Spinal cord (tissue), 9 donors: ENCODE measurements at regions not wholly inside any gene's neighbourhood (a gene's known extent, or its start where the extent isn't known, plus 50 kb on each side); places are given as distances from the start of the nearest gene placed in this dataset.

Experiments
- DNase-seq, 6 donors: peaks; one replicate each; pipeline versions ENCODE4 v3.0.0 to v3.0.0-alpha.2; 2013 to 2015; ENCODE audit warnings: low spot score in 6 of 6, low read depth in 4 of 6
- H3K27ac ChIP-seq: one replicate; pipeline ENCODE4 v1.5.1; 2013; ENCODE audit warnings: low read depth, low read length, control low read depth
- H3K27me3 ChIP-seq: one replicate; pipeline ENCODE4 v1.6.1; 2013; ENCODE audit warnings: low read length; ENCODE audit not compliant: control insufficient read depth, insufficient read depth
- H3K36me3 ChIP-seq: one replicate; pipeline ENCODE4 v1.6.1; 2013; ENCODE audit warnings: low read length; ENCODE audit not compliant: control insufficient read depth, insufficient read depth
- H3K4me1 ChIP-seq: one replicate; pipeline ENCODE4 v1.6.1; 2013; ENCODE audit warnings: low read length; ENCODE audit not compliant: control insufficient read depth, insufficient read depth
- H3K4me3 ChIP-seq: one replicate; pipeline ENCODE4 v1.5.1; 2013; ENCODE audit warnings: low read depth, low read length, control low read depth
- H3K9me3 ChIP-seq: one replicate; pipeline ENCODE4 v1.6.1; 2013; ENCODE audit warnings: low read length; ENCODE audit not compliant: control insufficient read depth, insufficient read depth
- WGBS: methylation state at CpG from one replicate; pipeline ENCODE4 v1.1.5; 2013; ENCODE audit warnings: missing lambda C conversion rate; ENCODE audit not compliant: insufficient coverage; 5-methylcytosine and 5-hydroxymethylcytosine counted together
- donor health status: healthy.

DNA sequence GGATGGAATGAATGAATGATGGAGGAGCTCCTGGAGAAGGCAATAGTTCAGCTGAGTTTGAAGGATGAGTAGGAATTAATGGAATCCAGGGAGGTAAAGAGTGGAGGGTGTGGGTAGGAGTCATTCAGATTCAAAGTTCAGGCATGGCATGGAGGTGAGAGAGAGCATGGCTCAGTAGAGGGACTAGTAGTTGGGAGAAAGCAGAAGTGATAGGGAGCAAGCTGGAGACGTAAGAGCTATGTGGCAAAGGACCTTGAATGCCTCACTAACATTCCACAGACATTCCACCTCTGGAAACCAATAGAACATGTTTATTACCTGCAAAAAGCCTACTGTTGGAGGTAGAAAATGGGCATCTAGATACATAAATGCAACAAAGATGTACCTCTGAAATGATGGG lies 170.1 kb downstream of the HAUS1 start:
- WGBS: no CpG with 5 or more reads among the region's 1 CpG
- Histone ChIP-seq H3K4me3 (no peak overlapping the region), H3K27me3 (no peaks in the 10 kb centered on the region), H3K4me1 (no peaks in the 10 kb centered on the region), H3K36me3 (no peaks in the 10 kb centered on the region), H3K27ac (no peak overlapping the region), H3K9me3 (no peaks in the 10 kb centered on the region)
- DNase-seq: no peak

GRCh38 chr18:46275370-46275769 lies 171.2 kb downstream of the HAUS1 start:
- Histone ChIP-seq H3K4me3 (no peak overlapping the region), H3K4me1 (no peaks in the 10 kb centered on the region), H3K36me3 (no peaks in the 10 kb centered on the region), H3K27me3 (no peaks in the 10 kb centered on the region), H3K9me3 (no peaks in the 10 kb centered on the region), H3K27ac (no peak overlapping the region)
- WGBS: 65% methylated on average over 4 of the region's 4 CpGs
- no peak for DNase-seq

DNA sequence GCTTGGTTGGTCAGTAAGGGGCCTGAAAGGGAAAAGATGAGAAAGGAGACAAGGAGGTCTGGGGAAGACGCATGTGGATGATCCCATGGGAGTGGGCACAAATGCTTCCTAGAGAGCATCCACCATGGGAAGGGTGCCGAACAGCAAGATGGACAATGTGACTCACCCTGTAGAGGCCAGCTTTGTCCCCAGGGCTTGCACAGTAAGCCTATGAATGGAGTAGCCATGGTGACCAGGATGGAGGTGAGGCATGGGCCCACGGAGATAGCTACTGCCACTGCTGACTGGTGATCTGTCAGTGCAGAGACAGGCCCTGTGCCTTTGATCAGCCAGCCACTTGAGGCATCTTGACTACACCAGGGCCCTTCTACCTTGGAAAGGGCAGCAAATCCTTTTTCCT lies 172.6 kb downstream of the HAUS1 start:
- H3K27me3 ChIP-seq: no peaks in the 10 kb centered on the region
- no peak overlapping the region for H3K27ac ChIP-seq
- H3K36me3 ChIP-seq: no peaks in the 10 kb centered on the region
- H3K9me3 ChIP-seq: no peaks in the 10 kb centered on the region
- no peak for DNase-seq
- H3K4me3 ChIP-seq: no peak overlapping the region
- no peaks in the 10 kb centered on the region for H3K4me1 ChIP-seq
- WGBS: 71% methylated on average over 3 of the region's 3 CpGs

DNA sequence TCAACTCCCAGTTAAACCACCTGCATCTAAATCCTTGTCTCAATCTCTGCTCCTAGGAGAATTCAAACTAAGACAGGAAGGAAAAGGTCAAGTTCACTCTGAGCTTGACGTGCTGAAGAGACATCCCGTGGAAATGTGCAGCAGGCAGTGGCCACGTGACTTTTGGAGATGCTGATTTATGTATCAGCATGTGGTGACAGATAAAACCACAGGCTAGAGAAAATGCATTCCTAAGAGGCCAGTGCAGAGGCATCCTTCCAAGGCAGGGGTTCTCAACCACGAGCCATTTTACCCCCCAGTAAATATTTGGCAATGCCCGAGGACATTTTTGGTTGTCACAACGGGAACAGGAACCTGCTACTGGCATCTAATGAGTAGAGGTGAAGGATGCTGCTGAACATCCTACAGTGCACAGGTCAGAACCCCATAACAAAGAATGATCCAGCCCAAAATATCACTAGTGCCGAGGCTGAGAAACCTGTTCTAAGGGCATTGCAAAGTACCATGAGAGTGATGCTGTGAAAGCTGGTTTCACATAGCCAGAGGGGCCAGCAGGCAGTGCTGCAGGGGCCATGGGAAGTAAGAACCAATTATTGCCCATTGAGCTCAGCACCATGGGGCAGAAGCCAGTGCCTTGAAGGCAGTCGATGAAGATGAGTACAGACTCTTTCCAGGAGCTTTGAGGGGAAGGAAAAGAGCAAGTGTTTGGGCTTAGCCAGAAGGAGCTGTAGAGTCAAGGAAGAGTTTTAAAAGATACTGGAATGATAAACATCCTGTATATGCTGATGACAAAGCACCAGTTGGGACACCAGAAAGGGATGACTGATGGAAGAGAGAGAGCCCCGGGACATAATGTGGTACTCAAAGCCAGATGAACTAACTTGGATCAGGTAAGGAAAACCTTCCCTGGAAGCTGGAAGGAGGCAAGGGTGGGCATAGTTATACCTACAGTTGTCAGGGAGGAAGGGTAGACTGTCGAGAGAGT lies 174.6 kb downstream of the HAUS1 start:
- no peak overlapping the region for H3K4me3 ChIP-seq
- H3K4me1 ChIP-seq: no peaks in the 10 kb centered on the region
- WGBS: 60% methylated on average over 8 of the region's 10 CpGs
- H3K27ac ChIP-seq: no peak overlapping the region
- peak in 1 of 6 donors; percentile 31 for DNase-seq
- no peaks in the 10 kb centered on the region for H3K9me3 ChIP-seq
- H3K27me3 ChIP-seq: no peaks in the 10 kb centered on the region
- no peaks in the 10 kb centered on the region for H3K36me3 ChIP-seq

GRCh38 chr18:46279673-46280072 lies 175.5 kb downstream of the HAUS1 start:
- H3K4me1 ChIP-seq: no peaks in the 10 kb centered on the region
- H3K4me3 ChIP-seq: no peak overlapping the region
- no peak for DNase-seq
- H3K9me3 ChIP-seq: no peaks in the 10 kb centered on the region
- no peaks in the 10 kb centered on the region for H3K36me3 ChIP-seq
- WGBS: 93% methylated on average over 5 of the region's 6 CpGs
- no peak overlapping the region for H3K27ac ChIP-seq
- H3K27me3 ChIP-seq: no peaks in the 10 kb centered on the region

DNA sequence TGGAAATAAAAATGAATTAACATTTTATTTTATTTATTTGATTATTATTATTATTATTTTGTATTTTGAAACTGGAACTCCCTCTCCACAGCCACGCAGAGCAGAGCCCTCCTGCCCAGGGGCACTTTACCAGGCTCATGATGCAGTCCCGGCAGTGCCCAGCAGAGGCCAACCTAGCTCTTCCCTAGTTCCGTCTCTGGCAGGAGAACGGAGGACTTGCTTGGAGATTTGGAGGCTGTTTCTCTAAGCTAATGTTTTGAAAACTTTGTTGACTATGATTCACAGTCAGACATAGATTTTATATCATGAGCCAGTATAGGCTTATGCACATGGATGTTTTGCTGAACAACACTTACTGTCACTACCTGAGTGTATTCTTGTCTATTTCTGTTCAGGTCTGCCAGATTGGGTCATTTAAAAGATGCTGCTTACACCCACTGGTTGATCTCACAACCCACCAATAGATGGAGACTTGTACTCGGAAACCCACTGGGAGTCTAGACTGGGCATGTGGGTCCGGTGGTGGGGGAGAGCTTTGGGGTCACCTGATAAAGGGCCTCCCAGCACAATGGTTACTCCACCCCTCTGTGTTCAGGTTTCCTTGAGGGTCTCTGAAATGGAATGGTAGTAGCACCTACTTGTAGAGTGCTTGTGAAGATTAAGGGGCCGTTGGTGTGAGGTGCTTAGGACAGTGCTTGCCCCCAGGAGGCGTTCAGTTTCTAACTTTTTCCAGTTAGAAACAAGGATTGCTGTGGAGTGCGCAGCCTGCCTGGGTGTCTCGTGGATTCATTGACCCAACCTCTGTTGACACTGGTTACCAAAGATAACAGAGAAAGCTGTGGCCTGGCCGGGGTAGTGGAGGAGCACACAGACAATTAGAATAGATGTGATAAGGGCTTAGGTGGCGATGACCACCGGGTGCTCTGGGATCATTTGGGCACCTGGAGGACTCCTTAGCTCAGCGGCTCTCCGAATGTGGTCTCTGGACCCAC lies 177.3 kb downstream of the HAUS1 start:
- peak; percentile 38 to 94 (median 54) for DNase-seq
- no peaks in the 10 kb centered on the region for H3K9me3 ChIP-seq
- H3K27ac ChIP-seq: no peak overlapping the region
- H3K4me1 ChIP-seq: no peaks in the 10 kb centered on the region
- no peaks in the 10 kb centered on the region for H3K36me3 ChIP-seq
- no peaks in the 10 kb centered on the region for H3K27me3 ChIP-seq
- WGBS: 75% methylated on average over 10 of the region's 15 CpGs
- no peak overlapping the region for H3K4me3 ChIP-seq

GRCh38 chr18:46282177-46282570 lies 178.0 kb downstream of the HAUS1 start:
- no peak for DNase-seq
- Histone ChIP-seq H3K27me3 (no peaks in the 10 kb centered on the region), H3K4me3 (no peak overlapping the region), H3K27ac (no peak overlapping the region), H3K36me3 (no peaks in the 10 kb centered on the region), H3K4me1 (no peaks in the 10 kb centered on the region), H3K9me3 (no peaks in the 10 kb centered on the region)
- 98% methylated on average over 6 of the region's 7 CpGs for WGBS

DNA sequence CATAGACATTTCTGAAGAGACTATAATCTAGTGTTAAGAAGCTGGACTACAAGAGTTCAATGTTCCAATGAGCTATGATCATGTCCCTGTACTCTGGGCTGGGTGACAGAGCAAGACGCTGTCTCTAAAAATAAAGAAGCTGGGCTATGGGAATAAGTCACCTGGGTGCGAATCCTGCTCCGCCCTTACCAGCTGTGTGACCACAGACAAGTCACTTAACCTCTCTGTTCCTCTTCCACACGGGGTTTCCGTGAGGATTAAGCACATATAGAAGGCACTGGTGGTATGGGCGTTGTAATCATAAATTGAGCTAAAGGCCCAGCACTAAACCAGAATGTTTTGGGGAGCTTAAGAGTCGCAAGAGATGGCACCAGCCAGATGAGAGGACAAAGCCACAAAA lies 178.5 kb downstream of the HAUS1 start:
- Histone ChIP-seq H3K27me3 (no peaks in the 10 kb centered on the region), H3K9me3 (no peaks in the 10 kb centered on the region), H3K27ac (no peak overlapping the region), H3K4me1 (no peaks in the 10 kb centered on the region), H3K36me3 (no peaks in the 10 kb centered on the region), H3K4me3 (no peak overlapping the region)
- WGBS: 97% methylated on average over 6 of the region's 7 CpGs
- DNase-seq: no peak

DNA sequence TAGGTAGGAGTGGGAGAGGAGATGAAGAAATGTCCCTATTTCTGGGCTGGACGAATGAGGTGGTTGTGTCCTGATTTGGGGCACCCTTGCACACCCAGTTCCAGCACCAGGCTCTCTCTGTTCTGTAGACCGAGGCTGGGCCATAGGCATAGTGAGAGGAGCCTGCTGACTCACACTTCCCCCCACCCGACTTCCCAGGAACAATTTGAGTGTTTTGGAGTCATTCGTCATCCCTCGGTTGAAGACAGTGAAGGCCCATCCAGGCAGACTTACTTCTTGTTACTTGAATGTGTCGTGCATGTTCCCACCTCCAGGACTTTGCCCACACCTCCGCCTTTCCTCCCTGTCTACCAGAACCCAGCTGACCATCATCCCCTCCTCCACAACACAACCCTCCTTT lies 179.1 kb downstream of the HAUS1 start:
- DNase-seq: no peak
- no peak overlapping the region for H3K27ac ChIP-seq
- 80% methylated on average over 3 of the region's 7 CpGs for WGBS
- H3K27me3 ChIP-seq: no peaks in the 10 kb centered on the region
- H3K9me3 ChIP-seq: no peaks in the 10 kb centered on the region
- H3K4me1 ChIP-seq: no peaks in the 10 kb centered on the region
- no peak overlapping the region for H3K4me3 ChIP-seq
- H3K36me3 ChIP-seq: no peaks in the 10 kb centered on the region
